ENCODE measurements at regions not wholly inside any gene's neighbourhood (a gene's known extent, or its start where the extent isn't known, plus 50 kb on each side); places are given as distances from the start of the nearest gene placed in this dataset.

DNA sequence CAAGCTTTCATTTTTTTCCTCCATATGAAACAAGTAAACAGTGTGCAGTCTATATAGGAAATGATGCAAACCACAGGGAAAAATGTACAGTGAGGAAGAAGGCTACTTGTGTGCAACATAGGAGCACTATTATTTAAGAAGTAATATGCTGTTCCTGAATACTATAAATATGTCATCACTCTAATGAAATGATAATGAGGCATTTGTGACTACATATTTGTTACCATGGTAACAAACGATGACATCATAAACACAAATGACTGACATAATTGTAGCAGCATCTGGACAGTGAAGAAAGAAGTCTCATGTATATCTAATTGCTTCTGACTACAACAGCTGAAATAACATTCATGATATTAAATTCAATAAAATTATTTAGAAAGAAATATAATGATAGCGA, 164.8 kb downstream of the C7orf25 start:
- Histone ChIP-seq H3K36me3 (ENCODE audit: control insufficient read depth in 1 of 2, insufficient read depth in 2 of 2, low read length in 2 of 2) (no peaks in the 10 kb centered on the region), H3K4me2 (ENCODE audit: low read length) (no peak overlapping the region), H3K4me1 (ENCODE audit: control insufficient read depth in 1 of 2, insufficient read depth in 2 of 2, low read length in 2 of 2) (no peaks in the 10 kb centered on the region), H3K9me2 (ENCODE audit: insufficient read depth) (no peaks in the 10 kb centered on the region), H3K4me3 (replicated peaks in 1 of 2; ENCODE audit: low read depth in 1 of 2, low read length in 2 of 2) (no peak overlapping the region), H3K27me3 (ENCODE audit: insufficient read depth, low read length) (no peaks in the 10 kb centered on the region), H2AFZ (ENCODE audit: low read depth, low read length, poor library complexity, severe bottlenecking) (no peak overlapping the region), H3K9me3 (ENCODE audit: control insufficient read depth in 1 of 2, insufficient read depth in 1 of 2, low read depth in 1 of 2, low read length in 2 of 2) (no peaks in the 10 kb centered on the region), H3K27ac (ENCODE audit: low read depth, low read length) (no peak overlapping the region), H3K9ac (ENCODE audit: low read length) (no peak overlapping the region), H4K20me1 (ENCODE audit: insufficient read depth) (no peaks in the 10 kb centered on the region), H3K79me2 (ENCODE audit: insufficient read depth, low read length) (no peaks in the 10 kb centered on the region)
- no peak for TF ChIP-seq RAD21 (IDR thresholded peaks at IDR 0.05; ENCODE audit: low read depth)
- no peak for TF ChIP-seq YY1 (IDR thresholded peaks at IDR 0.05; ENCODE audit: extremely low read depth, insufficient replicate concordance, low read depth, low read length)
- TF ChIP-seq EZH2 (IDR thresholded peaks at IDR 0.05): no peak
- TF ChIP-seq TCF7L2 (IDR thresholded peaks at IDR 0.05; ENCODE audit: borderline replicate concordance, extremely low read depth, insufficient read depth, insufficient read length): no peak
- no peak for TF ChIP-seq ELF1 (IDR thresholded peaks at IDR 0.05; ENCODE audit: borderline replicate concordance, low read depth)
- no peak for TF ChIP-seq ZFX (IDR thresholded peaks at IDR 0.05)
- TF ChIP-seq FOSL1 (IDR thresholded peaks at IDR 0.05; ENCODE audit: low read depth): no peak
- no peak for TF ChIP-seq SP1 (IDR thresholded peaks at IDR 0.05; ENCODE audit: low read depth)
- no peak for TF ChIP-seq CBX3 (IDR thresholded peaks at IDR 0.05; ENCODE audit: low read depth)
- no peak for TF ChIP-seq CEBPB (IDR thresholded peaks at IDR 0.05; ENCODE audit: low read depth)
- TF ChIP-seq, protein P1, sequence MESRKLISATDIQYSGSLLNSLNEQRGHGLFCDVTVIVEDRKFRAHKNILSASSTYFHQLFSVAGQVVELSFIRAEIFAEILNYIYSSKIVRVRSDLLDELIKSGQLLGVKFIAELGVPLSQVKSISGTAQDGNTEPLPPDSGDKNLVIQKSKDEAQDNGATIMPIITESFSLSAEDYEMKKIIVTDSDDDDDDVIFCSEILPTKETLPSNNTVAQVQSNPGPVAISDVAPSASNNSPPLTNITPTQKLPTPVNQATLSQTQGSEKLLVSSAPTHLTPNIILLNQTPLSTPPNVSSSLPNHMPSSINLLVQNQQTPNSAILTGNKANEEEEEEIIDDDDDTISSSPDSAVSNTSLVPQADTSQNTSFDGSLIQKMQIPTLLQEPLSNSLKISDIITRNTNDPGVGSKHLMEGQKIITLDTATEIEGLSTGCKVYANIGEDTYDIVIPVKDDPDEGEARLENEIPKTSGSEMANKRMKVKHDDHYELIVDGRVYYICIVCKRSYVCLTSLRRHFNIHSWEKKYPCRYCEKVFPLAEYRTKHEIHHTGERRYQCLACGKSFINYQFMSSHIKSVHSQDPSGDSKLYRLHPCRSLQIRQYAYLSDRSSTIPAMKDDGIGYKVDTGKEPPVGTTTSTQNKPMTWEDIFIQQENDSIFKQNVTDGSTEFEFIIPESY (IDR thresholded peaks at IDR 0.05; ENCODE audit: extremely low read depth, insufficient replicate concordance, low read length): no peak
- no peak for TF ChIP-seq EGR1 (IDR thresholded peaks at IDR 0.05; ENCODE audit: low read depth)
- no peak for TF ChIP-seq POLR2AphosphoS5 (IDR thresholded peaks at IDR 0.05; ENCODE audit: low read depth, low read length)
- TF ChIP-seq, protein P2, sequence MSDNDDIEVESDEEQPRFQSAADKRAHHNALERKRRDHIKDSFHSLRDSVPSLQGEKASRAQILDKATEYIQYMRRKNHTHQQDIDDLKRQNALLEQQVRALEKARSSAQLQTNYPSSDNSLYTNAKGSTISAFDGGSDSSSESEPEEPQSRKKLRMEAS (IDR thresholded peaks at IDR 0.05): no peak
- no peak for TF ChIP-seq SRF (IDR thresholded peaks at IDR 0.05; ENCODE audit: low read depth)
- no peak for TF ChIP-seq ZNF274 (IDR thresholded peaks at IDR 0.05; ENCODE audit: low read depth, low read length)
- TF ChIP-seq POLR2A (IDR thresholded peaks at IDR 0.05; ENCODE audit: borderline replicate concordance, extremely low read depth, insufficient read depth, insufficient read length): no peak
- TF ChIP-seq EZH2phosphoT487 (IDR thresholded peaks at IDR 0.05; ENCODE audit: borderline replicate concordance): no peak
- TF ChIP-seq, protein P3, sequence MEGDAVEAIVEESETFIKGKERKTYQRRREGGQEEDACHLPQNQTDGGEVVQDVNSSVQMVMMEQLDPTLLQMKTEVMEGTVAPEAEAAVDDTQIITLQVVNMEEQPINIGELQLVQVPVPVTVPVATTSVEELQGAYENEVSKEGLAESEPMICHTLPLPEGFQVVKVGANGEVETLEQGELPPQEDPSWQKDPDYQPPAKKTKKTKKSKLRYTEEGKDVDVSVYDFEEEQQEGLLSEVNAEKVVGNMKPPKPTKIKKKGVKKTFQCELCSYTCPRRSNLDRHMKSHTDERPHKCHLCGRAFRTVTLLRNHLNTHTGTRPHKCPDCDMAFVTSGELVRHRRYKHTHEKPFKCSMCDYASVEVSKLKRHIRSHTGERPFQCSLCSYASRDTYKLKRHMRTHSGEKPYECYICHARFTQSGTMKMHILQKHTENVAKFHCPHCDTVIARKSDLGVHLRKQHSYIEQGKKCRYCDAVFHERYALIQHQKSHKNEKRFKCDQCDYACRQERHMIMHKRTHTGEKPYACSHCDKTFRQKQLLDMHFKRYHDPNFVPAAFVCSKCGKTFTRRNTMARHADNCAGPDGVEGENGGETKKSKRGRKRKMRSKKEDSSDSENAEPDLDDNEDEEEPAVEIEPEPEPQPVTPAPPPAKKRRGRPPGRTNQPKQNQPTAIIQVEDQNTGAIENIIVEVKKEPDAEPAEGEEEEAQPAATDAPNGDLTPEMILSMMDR (IDR thresholded peaks at IDR 0.05 in 2 of 3, conservative IDR thresholded peaks at IDR 0.05 in 1 of 3; ENCODE audit: borderline replicate concordance in 1 of 3, insufficient read depth in 1 of 3, low read depth in 2 of 3, low read length in 2 of 3): no peak
- TF ChIP-seq JUND (IDR thresholded peaks at IDR 0.05): no peak
- no peak for ATAC-seq
- ChIA-PET POLR2A (no interaction called here), RAD21 (ENCODE audit: low non-redundant PET in 1 of 2, low total read pairs in 2 of 2, uncharacterized antibody in 2 of 2, unreplicated experiment in 2 of 2) (no interaction called here), CTCF (no interaction called here)
- intact Hi-C loops (cut with micrococcal nuclease): no loop called here
- DNase-seq (ENCODE audit: low read depth, low spot score): no peak
- no TSS peak for BruUV-seq (replicated peaks)
